Central memory CD8-positive, alpha-beta T cell (primary cell): ENCODE measurements at regions not wholly inside any gene's neighbourhood (a gene's known extent, or its start where the extent isn't known, plus 50 kb on each side); places are given as distances from the start of the nearest gene placed in this dataset.
"Not testable (repeated sequence)": the region's sequence is repeated elsewhere in the genome, so short reads cannot be mapped to it uniquely, and the experiment has no call there.

Experiments used
- ATAC-seq: fragments of 150-1000 bp; cut with Tn5 transposase; replicated peaks from 2 replicates; pipeline ENCODE4 v1.10.0; 2022; ENCODE audit warnings: mild to moderate bottlenecking, moderate FRiP score, moderate number of reproducible peaks; ENCODE audit not compliant: poor library complexity, severe bottlenecking; ENCODE audit errors: extremely low read depth
- DNase-seq, 2 donors: peaks; one replicate each; pipeline ENCODE4 v3.0.0; 2021; ENCODE audit warnings: low spot score in 2 of 2
- H3K27ac Mint-ChIP-seq: one replicate; pipeline ENCODE4 v1.8.0; 2022; ENCODE audit warnings: low read depth, mild to moderate bottlenecking, moderate library complexity, mixed read lengths
- H3K27me3 Mint-ChIP-seq: one replicate; pipeline ENCODE4 v1.8.0; 2022; ENCODE audit warnings: mixed read lengths
- H3K36me3 Mint-ChIP-seq: one replicate; pipeline ENCODE4 v1.8.0; 2022; ENCODE audit warnings: mild to moderate bottlenecking, moderate library complexity, mixed read lengths; ENCODE audit not compliant: insufficient read depth
- H3K4me1 Mint-ChIP-seq: one replicate; pipeline ENCODE4 v1.8.0; 2022; ENCODE audit warnings: mixed read lengths
- H3K4me3 Mint-ChIP-seq: one replicate; pipeline ENCODE4 v1.8.0; 2022; ENCODE audit warnings: mild to moderate bottlenecking, moderate library complexity, mixed read lengths
- H3K9me3 Mint-ChIP-seq: one replicate; pipeline ENCODE4 v1.8.0; 2022; ENCODE audit warnings: mixed read lengths

DNA sequence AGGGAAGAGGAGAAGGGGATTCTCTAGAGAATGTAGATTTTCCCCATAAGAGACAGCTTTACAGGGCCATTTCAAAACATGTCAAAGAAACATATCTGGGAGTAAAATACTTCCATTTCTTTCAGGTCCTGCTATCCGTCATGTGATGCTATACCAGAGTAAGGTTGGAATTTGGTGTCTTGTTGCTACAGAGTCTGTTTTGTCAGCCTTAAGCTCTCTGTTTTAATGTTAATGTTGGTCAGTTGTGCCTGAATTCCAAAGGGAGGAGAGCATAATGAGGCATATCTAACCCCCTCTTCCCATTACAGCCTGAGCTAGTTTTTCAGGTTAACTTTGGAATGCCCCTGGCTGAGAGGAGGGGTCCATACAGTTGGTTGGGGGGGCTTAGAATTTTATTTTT is 94.7 kb upstream of the CCDC71L start:
- DNase-seq = no peak
- no peak overlapping the region for H3K4me3 Mint-ChIP-seq
- no peak for ATAC-seq
- H3K27me3 Mint-ChIP-seq = peaks cover 7% of the 10 kb centered on the region
- no peak overlapping the region for H3K27ac Mint-ChIP-seq
- peaks cover 10% of the 10 kb centered on the region for H3K9me3 Mint-ChIP-seq
- no peaks in the 10 kb centered on the region for H3K36me3 Mint-ChIP-seq
- no peaks in the 10 kb centered on the region for H3K4me1 Mint-ChIP-seq

GRCh38 chr7:106756071-106756470 is 95.1 kb upstream of the CCDC71L start:
- no peak for ATAC-seq
- no peak for DNase-seq
- no peaks in the 10 kb centered on the region for H3K36me3 Mint-ChIP-seq
- H3K4me3 Mint-ChIP-seq = no peak overlapping the region
- H3K27ac Mint-ChIP-seq = no peak overlapping the region
- no peaks in the 10 kb centered on the region for H3K4me1 Mint-ChIP-seq
- peaks cover 10% of the 10 kb centered on the region for H3K9me3 Mint-ChIP-seq
- H3K27me3 Mint-ChIP-seq = peaks cover 3% of the 10 kb centered on the region

GRCh38 chr7:106756884-106757283 is 95.9 kb upstream of the CCDC71L start:
- no peak overlapping the region for H3K4me3 Mint-ChIP-seq
- no peak for ATAC-seq
- no peaks in the 10 kb centered on the region for H3K4me1 Mint-ChIP-seq
- no peaks in the 10 kb centered on the region for H3K27me3 Mint-ChIP-seq
- H3K36me3 Mint-ChIP-seq = no peaks in the 10 kb centered on the region
- DNase-seq = no peak
- H3K27ac Mint-ChIP-seq = no peak overlapping the region
- H3K9me3 Mint-ChIP-seq = peaks cover 10% of the 10 kb centered on the region

GRCh38 chr7:106757846-106758245 is 96.9 kb upstream of the CCDC71L start:
- no peak for DNase-seq
- Mint-ChIP-seq H3K4me1 (no peaks in the 10 kb centered on the region), H3K27me3 (no peaks in the 10 kb centered on the region), H3K9me3 (peaks cover 10% of the 10 kb centered on the region), H3K27ac (no peak overlapping the region), H3K4me3 (no peak overlapping the region), H3K36me3 (no peaks in the 10 kb centered on the region)
- ATAC-seq = no peak

- not testable (repeated sequence) for H3K36me3 Mint-ChIP-seq, H3K9me3 Mint-ChIP-seq, ATAC-seq, H3K27me3 Mint-ChIP-seq, H3K4me1 Mint-ChIP-seq, H3K27ac Mint-ChIP-seq, H3K4me3 Mint-ChIP-seq, DNase-seq
Measured at GRCh38 chr7:106762845-106763244, 101.9 kb upstream of the CCDC71L start.

DNA sequence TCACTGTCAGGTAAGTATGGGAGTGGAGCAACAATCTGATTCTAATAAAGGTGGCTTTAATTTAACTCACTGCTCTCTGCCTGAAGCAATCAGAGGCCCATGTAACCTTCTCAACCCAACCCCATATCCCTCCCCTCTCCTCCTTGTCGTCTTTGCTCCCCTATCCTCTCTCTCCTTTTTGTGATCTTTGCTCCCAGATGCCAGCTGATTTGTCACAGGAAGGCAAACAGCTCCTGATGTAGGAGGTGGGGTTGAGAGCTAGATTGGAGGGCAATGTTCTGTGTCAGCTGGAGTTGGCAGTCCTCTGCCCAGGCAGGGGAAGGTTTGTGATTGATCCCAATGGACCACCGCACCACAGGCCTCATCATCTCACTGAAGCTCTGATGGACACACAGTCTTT is 101.4 kb upstream of the PIK3CG start:
- H3K4me3 Mint-ChIP-seq = no peak overlapping the region
- ATAC-seq (no peak), DNase-seq (no peak)
- no peaks in the 10 kb centered on the region for H3K9me3 Mint-ChIP-seq
- no peaks in the 10 kb centered on the region for H3K36me3 Mint-ChIP-seq
- peaks cover 17% of the 10 kb centered on the region for H3K4me1 Mint-ChIP-seq
- no peak overlapping the region for H3K27ac Mint-ChIP-seq
- H3K27me3 Mint-ChIP-seq = no peaks in the 10 kb centered on the region

- Mint-ChIP-seq H3K4me3 (no peak overlapping the region), H3K27ac (peak overlapping the region; percentile 70), H3K4me1 (peaks cover 19% of the 10 kb centered on the region), H3K9me3 (no peaks in the 10 kb centered on the region), H3K36me3 (no peaks in the 10 kb centered on the region), H3K27me3 (no peaks in the 10 kb centered on the region)
- ATAC-seq (no peak), DNase-seq (no peak)
Measured at GRCh38 chr7:106765727-106766355, 99.2 kb upstream of the PIK3CG start.

- no peak overlapping the region for H3K4me3 Mint-ChIP-seq
- no peaks in the 10 kb centered on the region for H3K9me3 Mint-ChIP-seq
- peak overlapping the region; percentile 70 for H3K27ac Mint-ChIP-seq
- ATAC-seq (no peak), DNase-seq (no peak)
- H3K36me3 Mint-ChIP-seq = no peaks in the 10 kb centered on the region
- H3K4me1 Mint-ChIP-seq = peaks cover 19% of the 10 kb centered on the region
- H3K27me3 Mint-ChIP-seq = no peaks in the 10 kb centered on the region
Measured at GRCh38 chr7:106766551-106766950, 98.5 kb upstream of the PIK3CG start.

DNA sequence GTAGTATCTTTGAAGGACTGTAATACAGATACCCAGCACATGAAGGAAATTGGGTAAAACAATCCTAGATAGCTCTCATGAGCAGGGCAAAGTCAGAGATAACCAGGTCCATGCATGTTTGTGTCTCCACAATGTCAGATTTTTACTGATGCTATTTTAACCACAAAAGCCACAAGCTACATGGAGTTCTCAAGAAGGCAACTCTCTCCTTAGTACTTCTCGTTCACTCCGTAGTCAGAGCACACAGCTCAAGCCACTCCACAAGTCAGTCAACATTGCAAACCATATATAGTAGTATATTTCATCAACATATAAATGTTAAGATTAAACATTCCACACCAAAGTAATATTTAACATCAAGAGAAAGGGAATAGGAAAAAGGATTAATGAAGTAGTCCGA is 98.0 kb upstream of the PIK3CG start:
- peak overlapping the region; percentile 86 for H3K27ac Mint-ChIP-seq
- H3K9me3 Mint-ChIP-seq = no peaks in the 10 kb centered on the region
- DNase-seq = no peak
- peak overlapping the region; percentile 19 for H3K4me3 Mint-ChIP-seq
- no peaks in the 10 kb centered on the region for H3K27me3 Mint-ChIP-seq
- H3K4me1 Mint-ChIP-seq = peaks cover 19% of the 10 kb centered on the region
- H3K36me3 Mint-ChIP-seq = no peaks in the 10 kb centered on the region
- ATAC-seq = no peak

DNA sequence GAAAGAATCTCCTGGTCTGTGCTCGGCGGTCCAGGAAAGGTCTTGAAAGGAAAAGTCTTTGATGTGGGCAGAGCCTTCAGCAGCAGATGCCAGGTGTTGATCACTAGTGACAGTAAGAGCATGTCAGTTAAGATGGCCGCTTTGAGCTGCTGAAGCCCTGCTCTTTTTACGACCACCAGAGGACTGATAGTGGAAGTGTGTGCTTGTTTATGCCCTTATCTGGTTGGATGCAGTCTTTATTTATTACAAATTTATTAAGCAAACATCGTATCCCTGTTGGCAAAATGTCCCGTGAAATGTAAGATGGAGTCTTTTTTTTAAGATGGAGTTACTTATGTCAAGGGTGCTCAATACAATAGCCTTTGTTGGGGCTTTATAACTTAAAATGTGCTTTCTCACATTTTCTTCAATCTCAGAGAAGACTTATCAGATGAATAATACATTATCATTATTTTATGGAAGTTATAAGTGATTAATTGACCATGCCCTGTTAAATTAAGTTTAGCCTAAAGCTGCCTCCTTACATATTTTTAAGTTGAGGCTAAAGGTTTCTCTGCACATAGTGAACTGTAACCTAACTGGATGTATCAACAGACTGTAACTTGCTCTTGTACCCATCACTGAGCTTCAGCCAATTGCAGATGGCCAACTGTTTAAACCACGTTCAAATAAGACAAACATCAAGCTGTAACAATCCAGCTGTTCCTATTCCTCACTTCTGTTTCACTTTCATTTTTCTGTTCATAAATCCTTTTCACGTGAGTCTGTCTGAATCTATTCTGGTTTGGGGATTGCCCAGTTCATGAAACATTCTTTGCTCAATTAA is 97.4 kb upstream of the PIK3CG start:
- peak overlapping the region; percentile 58 for H3K4me3 Mint-ChIP-seq
- H3K4me1 Mint-ChIP-seq = peaks cover 19% of the 10 kb centered on the region
- H3K27me3 Mint-ChIP-seq = no peaks in the 10 kb centered on the region
- no peaks in the 10 kb centered on the region for H3K36me3 Mint-ChIP-seq
- no peak for DNase-seq
- peak overlapping the region; percentile 86 for H3K27ac Mint-ChIP-seq
- H3K9me3 Mint-ChIP-seq = no peaks in the 10 kb centered on the region
- ATAC-seq = peak; percentile 69

GRCh38 chr7:106768324-106768751 is 96.7 kb upstream of the PIK3CG start:
- ATAC-seq = peak; percentile 66
- peak overlapping the region; percentile 58 for H3K4me3 Mint-ChIP-seq

DNA sequence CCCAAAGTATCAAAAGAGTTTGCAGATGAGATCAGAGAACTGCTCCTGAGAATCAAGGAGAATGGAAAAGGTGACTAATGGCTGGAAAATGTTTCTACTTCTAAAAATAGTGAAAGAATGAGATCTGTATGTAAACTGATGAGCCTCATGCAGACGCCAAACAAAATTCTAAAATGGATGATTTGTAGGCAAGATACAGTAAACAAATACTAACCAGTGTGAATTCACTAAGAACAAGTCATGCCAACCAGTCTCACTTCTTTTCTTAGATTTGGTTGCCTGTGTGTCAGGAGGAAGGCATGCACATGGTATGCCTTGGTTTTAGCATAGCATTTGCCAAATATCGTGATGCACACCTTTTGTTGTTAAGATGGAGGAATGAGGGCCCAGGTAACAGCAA is 94.9 kb upstream of the PIK3CG start:
- no peak overlapping the region for H3K27ac Mint-ChIP-seq
- DNase-seq = no peak

More at GRCh38 chr7:106768324-106768751, 96.7 kb upstream of the PIK3CG start:
- Mint-ChIP-seq H3K36me3 (no peaks in the 10 kb centered on the region), H3K9me3 (no peaks in the 10 kb centered on the region), H3K4me1 (peaks cover 19% of the 10 kb centered on the region), H3K27me3 (no peaks in the 10 kb centered on the region), H3K27ac (peak overlapping the region; percentile 86)
- no peak for DNase-seq

GRCh38 chr7:106772655-106773108 is 92.4 kb upstream of the PIK3CG start:
- no peak for ATAC-seq

More for the DNA sequence above, 94.9 kb upstream of the PIK3CG start:
- H3K4me3 Mint-ChIP-seq = no peak overlapping the region
- H3K4me1 Mint-ChIP-seq = peaks cover 19% of the 10 kb centered on the region
- ATAC-seq = no peak
- no peaks in the 10 kb centered on the region for H3K27me3 Mint-ChIP-seq
- no peaks in the 10 kb centered on the region for H3K36me3 Mint-ChIP-seq
- no peaks in the 10 kb centered on the region for H3K9me3 Mint-ChIP-seq

More at GRCh38 chr7:106772655-106773108, 92.4 kb upstream of the PIK3CG start:
- no peak for DNase-seq
- Mint-ChIP-seq H3K27ac (no peak overlapping the region), H3K4me1 (peaks cover 12% of the 10 kb centered on the region), H3K9me3 (no peaks in the 10 kb centered on the region), H3K4me3 (no peak overlapping the region), H3K27me3 (no peaks in the 10 kb centered on the region), H3K36me3 (no peaks in the 10 kb centered on the region)
